ENCODE measurements at regions not wholly inside any gene's neighbourhood (a gene's known extent, or its start where the extent isn't known, plus 50 kb on each side); places are given as distances from the start of the nearest gene placed in this dataset.

DNA sequence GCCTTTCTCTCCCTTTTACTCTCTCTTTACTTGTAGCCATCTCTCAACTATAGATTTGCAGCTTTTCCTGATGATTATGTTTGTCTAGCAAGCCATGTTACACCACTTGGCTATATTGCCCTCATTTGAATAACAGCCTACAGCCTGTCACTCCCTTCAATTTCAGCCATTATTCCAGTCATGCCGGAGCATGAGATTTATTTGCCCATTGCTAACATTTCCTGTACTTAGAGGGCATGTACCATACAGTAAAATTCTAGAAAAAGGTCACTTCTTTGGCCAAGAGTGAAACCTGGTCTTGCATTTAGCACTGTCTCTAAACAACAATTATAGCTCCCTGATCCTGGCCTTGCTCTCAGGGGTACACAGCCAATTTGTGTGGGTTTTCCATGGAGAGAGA is 221.7 kb upstream of the TMC3 start:
- DNase-seq (ENCODE audit: low read depth) = no peak

DNA sequence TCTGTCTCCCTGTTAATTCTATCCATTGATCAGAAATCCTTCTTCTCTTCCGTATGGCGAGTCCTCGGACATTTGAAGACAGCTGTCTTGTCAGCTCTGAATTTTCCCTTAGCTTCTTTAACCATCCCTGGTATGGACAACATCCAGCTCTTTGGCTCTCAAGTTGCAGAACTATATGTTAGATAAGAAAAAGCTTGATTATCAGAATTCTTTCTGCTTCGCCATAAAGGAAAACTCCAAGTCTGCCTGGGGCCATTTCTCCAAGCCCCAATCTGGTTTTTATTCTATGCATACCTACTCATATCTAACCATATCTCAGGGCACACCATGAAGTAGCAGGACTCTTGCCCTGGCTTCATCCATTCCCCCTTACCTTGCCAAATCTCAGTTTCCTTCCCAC is 215.7 kb upstream of the TMC3 start:
- DNase-seq (ENCODE audit: low read depth) = no peak

DNA sequence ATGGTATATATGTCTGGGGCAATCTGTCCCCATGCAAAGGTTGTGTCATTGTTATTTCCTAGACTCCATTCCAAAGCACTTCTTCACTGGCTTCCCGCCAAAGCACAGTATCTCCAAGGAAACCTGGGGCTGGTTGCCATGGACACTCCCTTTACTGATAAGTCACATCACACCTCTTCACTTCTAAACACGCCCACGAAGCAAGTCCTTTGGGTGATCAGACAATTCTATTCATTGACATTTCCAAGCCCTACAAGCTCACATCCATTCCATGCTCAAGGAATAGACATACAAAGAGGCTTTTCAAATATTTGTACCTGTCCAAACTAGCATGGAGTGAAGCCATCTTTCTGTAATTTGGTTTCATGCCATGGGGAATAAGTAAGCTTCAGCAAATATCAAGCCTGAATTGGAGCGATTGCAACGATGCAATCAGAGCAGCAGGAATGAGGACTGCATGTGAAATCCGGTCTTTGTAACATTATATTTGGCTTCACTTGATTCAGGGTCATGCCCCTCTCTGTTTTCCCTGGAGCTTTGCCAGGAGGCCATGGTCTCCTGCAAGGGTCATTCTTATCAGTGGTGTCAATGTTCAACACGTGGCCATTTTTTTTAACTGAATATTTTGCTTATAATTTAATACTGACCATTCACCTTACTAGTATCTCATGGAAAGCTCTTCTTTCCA is 201.6 kb upstream of the TMC3 start:
- DNase-seq (ENCODE audit: low read depth) = no peak

DNA sequence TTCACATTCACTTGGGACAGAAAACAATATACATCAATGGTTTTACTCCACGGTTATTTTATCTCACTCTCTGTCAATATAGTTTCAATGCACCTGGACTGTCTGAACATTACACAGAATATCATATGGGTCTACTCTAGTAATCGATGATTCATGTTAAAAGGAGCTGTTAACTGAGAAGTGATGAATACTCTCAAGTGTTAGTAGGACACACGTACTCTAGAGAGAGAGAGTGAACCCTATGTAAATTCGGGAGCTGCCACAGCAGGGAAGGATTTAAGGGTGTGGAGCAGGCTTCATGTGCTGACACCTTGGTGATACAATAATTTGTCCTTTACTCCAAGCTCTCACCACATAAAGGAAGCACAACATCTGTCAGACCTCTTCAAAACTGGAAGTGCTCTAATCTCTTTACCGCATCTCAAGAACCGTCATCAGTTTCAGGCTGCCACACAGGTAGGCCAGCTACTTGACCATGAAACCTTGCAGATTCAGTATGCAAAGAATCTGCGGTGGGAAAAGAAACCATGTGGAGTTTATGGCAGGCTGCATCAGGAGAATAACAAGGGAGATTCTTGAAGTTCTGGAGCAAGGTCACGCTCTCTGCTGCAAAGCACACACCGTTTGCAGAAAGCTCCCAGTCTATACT is 199.2 kb upstream of the TMC3 start:
- no peak for DNase-seq (ENCODE audit: low read depth)

DNA sequence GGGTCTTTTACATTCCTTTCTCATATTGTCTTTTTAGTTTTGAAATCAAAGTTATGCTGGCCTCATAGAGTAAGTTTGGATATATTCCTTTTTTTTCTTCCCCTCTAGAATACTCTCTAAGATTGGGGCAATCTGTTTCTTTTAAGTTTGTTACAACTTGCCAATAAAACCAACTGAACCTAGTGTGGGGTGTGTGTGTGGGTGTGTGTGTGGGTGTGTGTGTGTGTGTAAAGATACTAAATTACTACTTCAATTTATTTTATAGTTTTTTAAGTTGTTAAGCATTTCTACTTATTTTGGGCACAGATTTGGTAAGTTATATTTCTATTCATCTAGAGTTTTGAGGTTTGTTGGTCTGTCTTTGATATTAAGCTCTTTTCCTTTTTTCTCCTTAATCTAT is 198.2 kb upstream of the TMC3 start:
- no peak for DNase-seq (ENCODE audit: low read depth)

DNA sequence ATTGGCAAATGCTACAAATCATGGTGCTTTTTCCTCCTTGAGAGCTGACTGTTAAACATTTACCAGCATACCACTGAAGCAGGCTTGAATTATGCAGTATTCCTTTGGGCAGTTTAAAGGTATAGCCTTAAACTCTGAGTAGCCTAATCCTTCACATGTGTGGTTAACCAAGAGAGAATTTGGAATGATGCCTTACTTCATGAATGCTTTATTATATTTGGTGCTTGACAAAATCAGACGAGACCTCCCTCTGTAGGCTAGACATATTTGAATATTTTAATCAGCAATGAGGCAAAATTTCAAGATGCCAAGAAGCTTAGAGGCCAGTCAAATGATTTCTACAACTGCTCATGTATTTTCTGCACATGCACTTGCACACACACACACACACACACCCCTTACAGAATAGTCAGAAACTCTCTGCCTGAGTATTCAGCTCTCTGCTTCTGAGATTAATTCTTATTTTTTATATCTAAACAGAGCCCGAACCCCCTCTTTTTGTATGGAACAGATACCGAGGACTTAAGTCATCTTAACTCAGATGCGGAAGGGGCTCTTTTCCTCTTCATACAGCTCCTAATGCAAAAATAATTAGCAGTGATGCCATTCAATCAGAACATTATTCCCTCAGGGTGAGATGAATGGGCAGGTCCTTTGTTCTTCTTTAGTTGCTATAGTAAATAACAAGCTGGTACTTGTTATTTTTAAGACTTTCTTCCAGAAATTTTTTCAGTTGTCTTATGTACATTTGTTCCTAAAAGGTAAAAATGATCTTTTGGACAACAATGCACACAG is 195.5 kb upstream of the TMC3 start:
- DNase-seq (ENCODE audit: low read depth) = no peak

DNA sequence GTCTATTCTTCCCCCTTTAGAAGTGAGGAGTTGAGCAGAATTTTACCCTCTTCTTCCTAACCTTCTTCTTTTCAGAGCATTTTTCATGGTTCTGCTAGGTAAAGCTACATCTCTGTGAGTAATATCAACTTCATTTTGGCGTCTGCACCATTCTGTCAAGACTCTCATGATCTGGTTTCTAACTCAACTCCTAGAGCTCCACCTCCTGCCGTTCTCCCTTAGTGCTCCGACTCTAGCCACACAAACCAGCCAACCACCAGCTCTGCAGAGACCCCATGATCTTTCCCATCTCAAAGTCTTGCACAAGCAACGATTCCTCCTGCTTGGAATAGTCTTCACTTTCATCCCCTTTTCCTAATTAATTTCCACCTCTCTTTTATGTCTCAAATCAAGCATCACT is 193.9 kb upstream of the TMC3 start:
- DNase-seq (ENCODE audit: low read depth) = no peak

DNA sequence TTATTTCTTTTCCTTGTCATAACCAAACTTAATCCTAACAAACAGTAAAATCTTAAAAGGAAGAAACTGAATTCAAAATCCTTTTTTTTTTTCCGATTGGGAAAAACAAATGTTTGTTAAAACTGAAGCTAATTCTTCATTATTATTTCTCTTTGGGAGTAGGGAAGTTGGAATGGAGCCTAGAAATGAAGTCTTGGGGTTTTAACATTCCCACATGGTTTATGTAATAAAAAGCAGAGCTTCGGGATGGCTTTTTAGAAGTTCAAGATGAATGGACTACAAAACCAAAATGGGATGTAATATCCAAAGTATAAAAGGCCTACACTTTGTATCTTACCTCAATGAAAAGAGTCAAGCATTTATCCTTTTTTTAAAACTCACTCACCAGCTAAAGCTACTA is 189.0 kb upstream of the TMC3 start:
- DNase-seq (ENCODE audit: low read depth) = no peak

DNA sequence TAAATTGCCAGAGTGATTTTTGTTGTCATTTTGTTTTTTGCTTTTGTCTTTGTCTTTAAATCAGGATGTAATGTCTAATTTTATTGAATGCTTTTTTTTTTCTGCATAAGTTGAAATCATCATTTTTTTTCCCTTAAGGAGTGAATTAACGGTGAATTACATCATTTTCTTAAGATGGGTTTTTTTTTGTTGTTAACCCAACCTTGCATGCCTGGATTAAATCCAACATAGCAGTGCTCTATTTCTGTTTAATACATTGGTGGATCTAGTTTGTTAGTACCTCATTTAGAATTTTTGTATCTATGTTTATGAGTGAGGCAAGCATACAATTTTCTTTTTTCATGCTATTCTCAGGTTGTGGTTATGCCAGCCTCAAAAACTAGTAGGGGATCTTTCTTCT is 186.4 kb upstream of the TMC3 start:
- DNase-seq (ENCODE audit: low read depth) = no peak

DNA sequence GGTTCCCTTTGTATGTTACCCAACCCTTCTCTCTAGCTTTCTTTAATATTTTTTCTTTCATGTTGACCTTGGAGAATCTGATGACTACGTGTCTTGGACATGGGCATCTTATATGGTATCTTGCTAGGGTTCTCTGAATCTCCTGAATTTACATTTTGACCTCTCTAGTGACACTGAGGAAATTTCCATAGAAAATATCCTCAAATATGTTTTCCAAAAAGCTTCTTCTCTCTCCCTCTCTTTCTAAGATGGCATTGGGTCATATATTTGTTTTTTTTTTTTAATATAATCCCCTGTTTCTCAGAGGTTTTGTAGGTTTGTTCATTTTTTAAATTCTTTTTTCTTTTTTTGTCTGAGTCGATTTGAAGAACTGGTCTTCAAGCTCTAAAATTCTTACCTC is 184.0 kb upstream of the TMC3 start:
- DNase-seq (ENCODE audit: low read depth) = no peak

DNA sequence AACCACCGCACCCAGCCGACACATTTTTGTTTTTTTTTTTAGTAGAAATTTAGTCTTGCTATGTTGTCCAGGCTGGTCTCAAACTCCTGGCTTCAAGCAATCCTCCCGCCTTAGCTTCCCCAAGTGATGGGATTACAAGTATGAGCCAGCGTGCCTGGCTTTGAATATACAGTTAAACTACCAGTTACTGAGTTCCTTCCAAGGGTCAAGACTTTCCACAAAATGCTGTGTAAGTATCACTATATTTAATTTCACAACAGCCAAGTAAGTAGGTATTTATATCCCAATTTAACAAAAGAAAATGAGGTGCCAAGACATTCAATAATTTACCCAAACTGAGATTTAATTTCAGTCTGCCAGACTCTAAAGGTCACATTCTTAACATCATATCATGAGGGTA is 181.3 kb upstream of the TMC3 start:
- no peak for DNase-seq (ENCODE audit: low read depth)

DNA sequence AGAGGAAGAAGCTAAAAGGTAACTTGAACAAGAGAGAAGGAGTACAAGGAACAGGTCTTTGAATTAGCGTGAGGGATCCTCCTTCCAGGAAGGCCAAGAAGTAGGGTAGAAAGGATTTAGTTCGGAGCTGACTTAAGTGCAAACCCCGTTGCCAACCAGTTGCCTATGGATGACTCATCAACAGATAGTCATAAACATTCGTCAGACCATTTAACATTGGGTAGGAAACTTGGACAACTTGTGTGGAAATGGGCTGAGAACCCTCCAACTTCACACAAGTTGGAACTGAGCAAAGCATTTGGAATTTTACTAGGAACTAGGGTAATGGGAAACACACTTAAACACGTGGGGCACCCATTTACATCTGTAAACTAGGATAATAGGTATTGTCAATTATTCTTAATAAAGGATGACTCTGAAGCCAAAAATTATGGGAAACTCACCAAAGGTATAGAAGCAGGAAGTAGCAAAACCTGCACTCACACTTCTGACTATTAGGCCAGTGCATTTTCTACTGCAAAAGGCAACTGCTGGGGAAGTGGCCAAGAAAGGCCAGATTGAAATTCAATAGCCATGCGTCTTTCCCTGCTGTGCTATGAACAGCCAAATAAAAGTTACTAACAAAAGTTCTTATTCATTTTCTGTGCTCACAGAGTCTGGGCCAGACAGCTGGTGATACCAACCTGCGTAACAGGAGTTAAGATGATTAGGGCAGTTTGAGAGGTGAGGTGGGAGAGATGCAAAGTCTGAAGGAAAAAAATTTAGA is 174.5 kb upstream of the TMC3 start:
- no peak for DNase-seq (ENCODE audit: low read depth)

DNA sequence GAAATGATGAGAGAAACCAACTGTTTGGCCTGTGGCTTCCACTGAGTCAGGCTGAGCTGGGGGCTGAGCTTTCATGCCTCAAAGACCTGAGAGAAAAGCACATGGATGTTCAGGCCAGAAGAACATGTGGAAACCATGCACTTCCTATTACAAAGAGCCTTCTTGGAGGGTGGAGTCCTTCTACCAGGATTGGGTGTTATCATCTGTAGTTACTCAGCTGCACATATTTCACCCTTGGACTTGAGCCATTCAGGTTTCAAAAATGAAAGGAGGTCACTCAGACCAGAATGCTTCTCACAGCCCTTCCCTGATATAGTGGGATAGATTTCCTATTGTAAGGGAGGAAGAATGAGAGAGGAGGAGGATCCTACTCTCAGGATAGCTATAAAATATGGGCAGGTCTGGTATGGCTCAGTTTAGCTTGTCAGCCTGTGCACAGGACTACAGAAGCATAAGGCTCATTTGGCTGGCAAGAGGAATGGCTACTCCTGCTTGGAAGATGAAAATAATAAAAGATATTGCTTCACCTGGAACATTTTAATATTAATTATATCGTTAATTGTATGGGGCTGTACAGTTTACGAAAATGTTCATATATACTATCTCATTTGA is 173.6 kb upstream of the TMC3 start:
- no peak for DNase-seq (ENCODE audit: low read depth)

DNA sequence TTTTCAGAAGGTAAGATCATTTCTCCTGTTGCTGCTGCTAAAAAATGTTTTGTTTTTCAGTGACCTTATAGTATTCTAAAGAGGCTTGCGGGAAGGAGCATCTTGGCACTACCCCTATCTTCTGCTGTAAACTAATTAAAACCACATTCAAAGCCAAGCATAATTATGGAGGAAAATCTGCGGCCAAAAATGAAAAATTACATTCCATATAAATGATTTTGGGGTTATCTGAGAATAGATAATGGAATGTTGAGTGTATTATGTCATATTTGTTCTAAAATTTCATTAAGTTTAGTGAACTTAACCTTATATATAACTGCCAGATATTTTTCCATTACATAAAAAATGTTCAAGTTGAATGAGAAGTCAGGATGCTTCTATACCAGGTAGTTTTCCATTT is 170.4 kb upstream of the TMC3 start:
- no peak for DNase-seq (ENCODE audit: low read depth)

DNA sequence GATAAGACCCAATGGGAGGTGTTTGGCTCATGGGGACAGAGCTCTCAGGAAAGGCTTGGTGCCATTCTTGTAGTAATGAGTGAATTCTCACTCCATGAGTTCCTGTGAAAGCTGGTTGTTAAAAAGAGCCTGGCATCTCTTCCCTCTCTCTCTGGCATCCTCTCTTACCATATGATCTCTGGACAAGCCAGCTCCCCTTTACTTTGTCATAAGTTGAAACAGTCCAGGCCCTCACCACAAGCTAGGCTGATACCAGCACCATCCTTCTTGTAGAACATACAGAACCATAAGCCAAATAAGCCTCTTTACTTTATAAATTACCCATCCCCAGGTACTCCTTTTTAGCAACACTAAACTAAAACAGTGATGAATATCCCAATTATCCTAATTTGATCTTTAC is 166.9 kb upstream of the TMC3 start:
- no peak for DNase-seq (ENCODE audit: low read depth)

DNA sequence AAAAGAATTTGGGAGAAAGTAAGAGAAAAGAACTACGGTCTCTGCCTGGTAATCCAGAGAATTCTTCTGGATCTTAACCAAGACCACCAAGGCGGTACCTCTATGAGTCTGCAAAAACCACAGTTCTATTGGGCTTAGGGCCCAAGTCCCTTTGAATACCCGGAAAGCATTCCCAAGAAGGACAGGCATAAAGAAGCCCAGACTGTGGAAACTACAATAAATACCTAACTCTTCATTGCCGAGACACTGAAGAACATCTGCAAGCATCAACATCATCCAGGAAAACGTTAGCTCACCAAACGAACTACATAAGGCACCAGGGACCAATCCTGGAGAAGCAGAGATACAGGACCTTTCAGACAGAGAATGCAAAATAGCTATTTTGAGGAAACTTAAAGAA is 162.3 kb upstream of the TMC3 start:
- DNase-seq (ENCODE audit: low read depth) = no peak

DNA sequence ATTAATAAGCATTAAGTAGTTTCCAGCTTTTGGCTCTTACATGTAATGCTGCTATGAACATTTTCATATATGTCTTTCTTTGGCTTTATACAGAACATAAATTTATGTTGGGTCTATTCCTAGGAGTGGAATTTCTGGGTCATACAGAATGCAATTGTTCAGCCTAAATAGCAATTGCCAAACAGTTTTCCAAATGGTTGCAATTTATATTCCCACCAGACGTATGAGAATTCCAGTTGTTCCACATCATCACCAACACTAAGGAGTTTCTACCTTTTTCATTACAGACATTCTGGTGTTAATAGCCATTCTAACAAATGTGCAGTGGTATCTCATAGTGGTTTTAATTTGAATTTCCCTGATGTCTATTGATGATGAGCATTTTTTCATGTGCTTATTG is 160.1 kb upstream of the TMC3 start:
- DNase-seq (ENCODE audit: low read depth) = no peak

DNA sequence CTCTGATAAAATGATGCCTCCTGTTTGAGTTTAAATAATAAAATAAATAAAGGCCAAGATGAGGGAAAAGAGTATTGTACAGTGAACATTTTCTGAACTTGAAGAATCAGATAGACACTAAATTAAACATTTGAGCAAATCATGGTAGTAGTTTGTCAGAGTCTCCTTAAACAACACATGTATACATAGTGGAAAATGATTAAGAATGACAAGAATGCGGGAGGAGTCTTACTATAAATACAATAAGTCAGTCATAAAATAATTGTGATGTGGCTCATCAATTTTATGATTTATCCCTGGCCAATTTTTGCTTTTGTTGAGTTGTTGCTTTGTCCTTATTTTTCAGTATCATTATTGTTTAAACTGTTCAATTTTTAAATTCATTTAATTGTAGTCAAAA is 158.0 kb upstream of the TMC3 start:
- no peak for DNase-seq (ENCODE audit: low read depth)

DNA sequence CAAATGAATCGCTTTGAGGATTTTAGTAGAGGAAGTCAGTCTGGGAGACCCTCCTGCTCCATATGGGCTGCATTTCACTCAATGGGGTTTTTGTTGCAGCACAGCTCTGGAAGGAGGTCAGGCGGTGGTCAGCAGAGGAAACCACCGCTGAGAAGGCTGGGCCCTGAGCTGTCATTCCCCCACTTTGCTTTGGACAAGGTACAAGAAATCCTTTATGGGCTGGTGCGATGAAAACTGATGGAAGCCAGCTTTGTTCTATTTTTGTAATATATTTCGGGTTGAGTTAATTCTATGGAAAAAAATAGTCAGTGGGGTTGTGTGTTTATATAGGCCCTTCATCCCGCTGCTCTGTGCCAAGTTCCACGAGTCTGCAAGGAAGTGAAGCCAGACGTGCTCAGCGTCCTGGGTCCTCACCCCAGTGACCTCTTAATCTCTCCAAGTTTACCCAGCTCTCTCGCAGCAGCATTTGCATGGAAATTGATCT is 157.1 kb upstream of the TMC3 start:
- DNase-seq (ENCODE audit: low read depth) = no peak

DNA sequence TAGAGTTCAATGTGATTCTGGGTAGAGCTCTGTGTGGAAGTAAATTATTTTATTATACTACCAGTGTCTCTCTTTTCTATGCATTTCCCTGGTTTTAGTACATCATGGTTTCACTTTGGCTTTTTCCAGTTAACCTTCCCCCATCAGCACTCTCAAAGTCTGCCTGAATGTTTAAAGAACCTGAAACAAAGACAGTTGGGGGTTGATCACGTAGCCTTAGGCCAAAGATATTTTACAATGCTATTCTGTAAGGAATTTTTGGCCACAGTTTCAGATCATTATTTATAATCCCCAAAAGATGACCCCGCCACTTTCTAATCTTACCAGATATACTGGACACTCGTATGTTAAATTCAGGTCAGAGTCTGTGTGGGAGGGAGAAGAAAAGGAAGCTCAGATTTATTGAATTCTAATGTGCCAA is 156.3 kb upstream of the TMC3 start:
- no peak for DNase-seq (ENCODE audit: low read depth)

DNA sequence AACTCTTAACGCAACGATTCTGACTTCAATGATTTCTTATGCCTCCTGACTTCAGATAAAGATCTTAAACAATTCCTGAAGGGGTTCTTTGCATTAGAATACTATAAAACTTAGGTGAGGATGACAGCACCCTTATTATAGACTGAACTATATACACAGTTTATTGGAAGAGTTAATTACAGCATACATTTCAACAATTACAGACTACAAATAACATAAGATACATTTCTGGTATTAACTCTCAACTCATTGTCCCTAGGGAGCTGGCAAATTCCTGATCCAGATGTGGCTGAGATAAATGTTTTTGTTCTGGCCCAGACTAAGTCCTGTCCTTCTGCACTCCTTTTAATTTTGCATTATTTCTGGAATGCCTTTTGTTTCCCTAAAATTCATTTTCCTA is 155.5 kb upstream of the TMC3 start:
- DNase-seq (ENCODE audit: low read depth) = no peak

DNA sequence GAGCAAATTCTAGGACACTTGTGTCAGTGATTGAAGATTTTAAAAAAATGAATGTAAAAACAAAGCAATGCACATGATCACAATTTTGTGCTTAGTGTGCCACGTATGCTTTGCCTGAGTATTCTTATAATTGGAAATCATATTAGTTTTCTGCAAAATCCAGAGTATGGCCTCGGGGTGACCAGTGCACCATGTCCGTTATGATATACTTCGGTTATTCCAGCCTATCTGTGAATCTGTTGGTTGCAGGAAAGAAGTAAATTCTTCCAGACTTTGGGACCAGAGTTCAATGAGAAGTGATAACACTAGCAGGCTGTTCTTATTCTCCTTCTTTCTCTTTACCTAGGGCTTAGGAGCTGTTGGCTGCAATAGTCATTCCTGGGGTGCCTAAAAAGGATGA is 152.0 kb upstream of the TMC3 start:
- no peak for DNase-seq (ENCODE audit: low read depth)
